GM18517 (cell line): ENCODE measurements at regions not wholly inside any gene's neighbourhood (a gene's known extent, or its start where the extent isn't known, plus 50 kb on each side); places are given as distances from the start of the nearest gene placed in this dataset.

Experiments used
- ATAC-seq: cut with Tn5 transposase; IDR thresholded peaks from one replicate; pipeline ENCODE4 v1.9.1; 2021; ENCODE audit warnings: mild to moderate bottlenecking, moderate library complexity; ENCODE audit not compliant: unreplicated experiment

- ATAC-seq, result no peak
These were observed 107.3 kb downstream of the OGFRL1 start for GRCh38 chr6:71395731-71396409.

GRCh38 chr6:71396410-71396801 lies 107.8 kb downstream of the OGFRL1 start:
- peak; percentile 98 for ATAC-seq

GRCh38 chr6:71399279-71399678 lies 110.7 kb downstream of the OGFRL1 start:
- ATAC-seq, result no peak

GRCh38 chr6:71400852-71401251 lies 112.2 kb downstream of the OGFRL1 start:
- no peak for ATAC-seq

GRCh38 chr6:71402096-71402495 lies 113.5 kb downstream of the OGFRL1 start:
- no peak for ATAC-seq

GRCh38 chr6:71403422-71404134 lies 115.0 kb downstream of the OGFRL1 start:
- ATAC-seq, result no peak

GRCh38 chr6:71404145-71404966 lies 115.7 kb downstream of the OGFRL1 start:
- ATAC-seq, result no peak

- ATAC-seq, result no peak
These were observed 116.3 kb downstream of the OGFRL1 start for GRCh38 chr6:71404967-71405278.

- no peak for ATAC-seq
These were observed 116.8 kb downstream of the OGFRL1 start for GRCh38 chr6:71405416-71405815.

GRCh38 chr6:71406865-71407860 lies 118.6 kb downstream of the OGFRL1 start:
- no peak for ATAC-seq

GRCh38 chr6:71408787-71409723 lies 120.4 kb downstream of the OGFRL1 start:
- no peak for ATAC-seq

- ATAC-seq, result no peak
These were observed 121.6 kb downstream of the OGFRL1 start for GRCh38 chr6:71410164-71410566.

- ATAC-seq, result no peak
These were observed 122.1 kb downstream of the OGFRL1 start for GRCh38 chr6:71410681-71411080.

- ATAC-seq, result no peak
These were observed 123.3 kb downstream of the OGFRL1 start for GRCh38 chr6:71411882-71412281.

- no peak for ATAC-seq
These were observed 124.0 kb downstream of the OGFRL1 start for GRCh38 chr6:71412559-71413140.

- ATAC-seq, result no peak
These were observed 125.9 kb downstream of the OGFRL1 start for GRCh38 chr6:71414486-71414885.

- no peak for ATAC-seq
These were observed 130.8 kb downstream of the OGFRL1 start for GRCh38 chr6:71419217-71420094.

GRCh38 chr6:71420095-71420692 lies 131.6 kb downstream of the OGFRL1 start:
- peak; percentile 34 for ATAC-seq
